ENCODE measurements at regions not wholly inside any gene's neighbourhood (a gene's known extent, or its start where the extent isn't known, plus 50 kb on each side); places are given as distances from the start of the nearest gene placed in this dataset.

GRCh38 chr10:107583974-107584373 lies 419.5 kb upstream of the SORCS1 start:
- ChIA-PET CTCF (no interaction called here), POLR2A (interaction anchor here (0.6 kb wide), 1 partner anchor 489 kb away, joined by 4 read pairs; no protein-coding TSS in a partner anchor)
- H3K9me3 ChIP-seq (ENCODE audit: control insufficient read depth, insufficient read depth, low read depth, low read length), result no peaks in the 10 kb centered on the region
- TF ChIP-seq ZNF521 (tag by site-specific recombination; IDR thresholded peaks at IDR 0.05) (no peak), ZNF626 (tag by site-specific recombination; IDR thresholded peaks at IDR 0.05) (no peak), ZNF560 (tag by site-specific recombination; IDR thresholded peaks at IDR 0.05; ENCODE audit: borderline replicate concordance) (no peak), ZNF121 (tag by site-specific recombination; IDR thresholded peaks at IDR 0.05) (no peak), ZNF645 (tag by site-specific recombination; IDR thresholded peaks at IDR 0.05) (no peak), ZNF600 (tag by site-specific recombination; IDR thresholded peaks at IDR 0.05) (no peak)
- H3K4me3 ChIP-seq (ENCODE audit: low read depth, low read length), result no peak overlapping the region
- H3K27ac ChIP-seq (ENCODE audit: extremely low read depth, low read depth, low read length), result no peak overlapping the region
- no peaks in the 10 kb centered on the region for H3K36me3 ChIP-seq (ENCODE audit: control insufficient read depth in 2 of 2, insufficient read depth in 1 of 2, low read length in 2 of 2)
- H3K4me1 ChIP-seq (ENCODE audit: control insufficient read depth, insufficient read depth, low read length), result no peaks in the 10 kb centered on the region

DNA sequence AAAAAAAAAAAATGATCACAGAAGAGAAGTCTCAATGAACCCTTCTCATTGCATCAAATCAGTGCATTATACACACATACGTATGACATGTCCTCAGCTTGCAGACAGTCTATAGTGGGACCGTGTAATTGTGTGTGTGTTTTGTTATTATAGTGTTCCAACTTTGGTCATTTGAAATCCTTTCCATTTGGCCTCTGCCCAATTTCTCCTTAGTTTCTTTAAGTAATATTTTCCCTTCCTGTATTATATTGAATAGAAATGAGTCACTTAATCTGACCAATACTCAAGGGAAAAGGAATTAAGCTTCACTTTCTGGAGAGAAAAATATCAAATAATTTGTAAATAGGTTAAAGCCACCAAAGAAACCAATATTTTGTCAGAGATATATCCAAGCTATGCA lies 415.5 kb upstream of the SORCS1 start:
- Histone ChIP-seq H3K4me1 (ENCODE audit: control insufficient read depth, insufficient read depth, low read length) (no peaks in the 10 kb centered on the region), H3K4me3 (ENCODE audit: low read depth, low read length) (no peak overlapping the region), H3K9me3 (ENCODE audit: control insufficient read depth, insufficient read depth, low read depth, low read length) (no peaks in the 10 kb centered on the region), H3K27ac (ENCODE audit: extremely low read depth, low read depth, low read length) (no peak overlapping the region), H3K36me3 (ENCODE audit: control insufficient read depth in 2 of 2, insufficient read depth in 1 of 2, low read length in 2 of 2) (no peaks in the 10 kb centered on the region)
- TF ChIP-seq ZNF600 (tag by site-specific recombination; IDR thresholded peaks at IDR 0.05), result no peak
- no peak for TF ChIP-seq ZNF654 (tag by site-specific recombination; IDR thresholded peaks at IDR 0.05; ENCODE audit: low read depth)
- TF ChIP-seq ZNF398 (tag by site-specific recombination; IDR thresholded peaks at IDR 0.05), result no peak
- no peak for TF ChIP-seq ELK4 (IDR thresholded peaks at IDR 0.05; ENCODE audit: borderline replicate concordance, low read depth, low read length)
- TF ChIP-seq ZFP41 (tag by site-specific recombination; IDR thresholded peaks at IDR 0.05; ENCODE audit: borderline replicate concordance), result no peak
- TF ChIP-seq ZNF555 (tag by site-specific recombination; conservative IDR thresholded peaks at IDR 0.05), result no peak
- no peak for TF ChIP-seq ZNF571 (tag by site-specific recombination; IDR thresholded peaks at IDR 0.05)
- ChIA-PET POLR2A (no interaction called here), CTCF (no interaction called here)

- Histone ChIP-seq H3K27ac (ENCODE audit: extremely low read depth, low read depth, low read length) (no peak overlapping the region), H3K4me1 (ENCODE audit: control insufficient read depth, insufficient read depth, low read length) (no peaks in the 10 kb centered on the region), H3K36me3 (ENCODE audit: control insufficient read depth in 2 of 2, insufficient read depth in 1 of 2, low read length in 2 of 2) (no peaks in the 10 kb centered on the region), H3K4me3 (ENCODE audit: low read depth, low read length) (no peak overlapping the region), H3K9me3 (ENCODE audit: control insufficient read depth, insufficient read depth, low read depth, low read length) (no peaks in the 10 kb centered on the region)
- ChIA-PET CTCF (interaction anchor here (0.7 kb wide), 1 partner anchor 91 kb away, joined by 4 read pairs; no protein-coding TSS in a partner anchor), POLR2A (no interaction called here)
- TF ChIP-seq PRDM6 (tag by site-specific recombination; IDR thresholded peaks at IDR 0.05) (no peak), SETDB1 (IDR thresholded peaks at IDR 0.05; ENCODE audit: insufficient read length, low read length) (no peak), MEIS1 (CRISPR knock-in tag; IDR thresholded peaks at IDR 0.05; ENCODE audit: borderline replicate concordance) (no peak), ZBTB48 (tag by site-specific recombination; IDR thresholded peaks at IDR 0.05) (no peak), ZNF707 (tag by site-specific recombination; IDR thresholded peaks at IDR 0.05) (no peak), ZNF302 (tag by site-specific recombination; IDR thresholded peaks at IDR 0.05; ENCODE audit: low read depth) (no peak), ZNF121 (tag by site-specific recombination; IDR thresholded peaks at IDR 0.05) (no peak), ZNF433 (tag by site-specific recombination; IDR thresholded peaks at IDR 0.05; ENCODE audit: low read depth) (no peak), ZNF558 (tag by site-specific recombination; IDR thresholded peaks at IDR 0.05) (no peak), MYNN (tag by site-specific recombination; IDR thresholded peaks at IDR 0.05; ENCODE audit: borderline replicate concordance) (no peak), HOXD13 (CRISPR knock-in tag; IDR thresholded peaks at IDR 0.05; ENCODE audit: borderline replicate concordance) (no peak), SCRT1 (tag by site-specific recombination; IDR thresholded peaks at IDR 0.05; ENCODE audit: borderline replicate concordance) (no peak), KLF7 (tag by site-specific recombination; IDR thresholded peaks at IDR 0.05; ENCODE audit: borderline replicate concordance) (no peak), ZNF24 (tag by site-specific recombination; IDR thresholded peaks at IDR 0.05) (no peak)
Observed at GRCh38 chr10:107577221-107577620, 412.7 kb upstream of the SORCS1 start.
